ENCODE measurements at regions not wholly inside any gene's neighbourhood (a gene's known extent, or its start where the extent isn't known, plus 50 kb on each side); places are given as distances from the start of the nearest gene placed in this dataset.

GRCh38 chr13:105984236-105984635 lies 551.2 kb downstream of the EFNB2 start:
- ChIA-PET CTCF (no interaction called here), POLR2A (ENCODE audit: unreplicated experiment) (no interaction called here)
- DNase-seq, result peak; percentile 50
- intact Hi-C loops (cut with micrococcal nuclease), result no loop called here
- H2AFZ ChIP-seq (ENCODE audit: low read length), result no peak overlapping the region
- no peaks in the 10 kb centered on the region for H3K36me3 ChIP-seq (ENCODE audit: low read depth, low read length)
- no peak overlapping the region for H3K4me2 ChIP-seq (ENCODE audit: low read length)
- no peaks in the 10 kb centered on the region for H4K20me1 ChIP-seq (ENCODE audit: low read length)
- no peak overlapping the region for H3K27ac ChIP-seq (ENCODE audit: low read length)
- no peaks in the 10 kb centered on the region for H3K27me3 ChIP-seq (ENCODE audit: low read length)
- peaks cover 22% of the 10 kb centered on the region for H3K4me1 ChIP-seq (ENCODE audit: insufficient read depth, low read length)
- H3K9me2 ChIP-seq (replicated peaks; ENCODE audit: low read length), result no peaks in the 10 kb centered on the region
- H3F3A ChIP-seq (ENCODE audit: low read length, unreplicated experiment), result no peaks in the 10 kb centered on the region
- no peaks in the 10 kb centered on the region for H3K79me2 ChIP-seq (ENCODE audit: low read length)
- BruUV-seq (replicated peaks), result no TSS peak
- no peak overlapping the region for H3K4me3 ChIP-seq (ENCODE audit: low read length)
- no peak overlapping the region for H3K9ac ChIP-seq (ENCODE audit: low read length)
- no peak for TF ChIP-seq EZH2 (IDR thresholded peaks at IDR 0.05; ENCODE audit: low read length, unreplicated experiment)
- TF ChIP-seq EZH2phosphoT487 (IDR thresholded peaks at IDR 0.05; ENCODE audit: borderline replicate concordance, low read length), result no peak
- TF ChIP-seq, protein P1, sequence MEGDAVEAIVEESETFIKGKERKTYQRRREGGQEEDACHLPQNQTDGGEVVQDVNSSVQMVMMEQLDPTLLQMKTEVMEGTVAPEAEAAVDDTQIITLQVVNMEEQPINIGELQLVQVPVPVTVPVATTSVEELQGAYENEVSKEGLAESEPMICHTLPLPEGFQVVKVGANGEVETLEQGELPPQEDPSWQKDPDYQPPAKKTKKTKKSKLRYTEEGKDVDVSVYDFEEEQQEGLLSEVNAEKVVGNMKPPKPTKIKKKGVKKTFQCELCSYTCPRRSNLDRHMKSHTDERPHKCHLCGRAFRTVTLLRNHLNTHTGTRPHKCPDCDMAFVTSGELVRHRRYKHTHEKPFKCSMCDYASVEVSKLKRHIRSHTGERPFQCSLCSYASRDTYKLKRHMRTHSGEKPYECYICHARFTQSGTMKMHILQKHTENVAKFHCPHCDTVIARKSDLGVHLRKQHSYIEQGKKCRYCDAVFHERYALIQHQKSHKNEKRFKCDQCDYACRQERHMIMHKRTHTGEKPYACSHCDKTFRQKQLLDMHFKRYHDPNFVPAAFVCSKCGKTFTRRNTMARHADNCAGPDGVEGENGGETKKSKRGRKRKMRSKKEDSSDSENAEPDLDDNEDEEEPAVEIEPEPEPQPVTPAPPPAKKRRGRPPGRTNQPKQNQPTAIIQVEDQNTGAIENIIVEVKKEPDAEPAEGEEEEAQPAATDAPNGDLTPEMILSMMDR (conservative IDR thresholded peaks at IDR 0.05; ENCODE audit: low read depth, low read length), result no peak
- ATAC-seq, result no peak
- H3K9me3 ChIP-seq (ENCODE audit: low read length), result no peaks in the 10 kb centered on the region

DNA sequence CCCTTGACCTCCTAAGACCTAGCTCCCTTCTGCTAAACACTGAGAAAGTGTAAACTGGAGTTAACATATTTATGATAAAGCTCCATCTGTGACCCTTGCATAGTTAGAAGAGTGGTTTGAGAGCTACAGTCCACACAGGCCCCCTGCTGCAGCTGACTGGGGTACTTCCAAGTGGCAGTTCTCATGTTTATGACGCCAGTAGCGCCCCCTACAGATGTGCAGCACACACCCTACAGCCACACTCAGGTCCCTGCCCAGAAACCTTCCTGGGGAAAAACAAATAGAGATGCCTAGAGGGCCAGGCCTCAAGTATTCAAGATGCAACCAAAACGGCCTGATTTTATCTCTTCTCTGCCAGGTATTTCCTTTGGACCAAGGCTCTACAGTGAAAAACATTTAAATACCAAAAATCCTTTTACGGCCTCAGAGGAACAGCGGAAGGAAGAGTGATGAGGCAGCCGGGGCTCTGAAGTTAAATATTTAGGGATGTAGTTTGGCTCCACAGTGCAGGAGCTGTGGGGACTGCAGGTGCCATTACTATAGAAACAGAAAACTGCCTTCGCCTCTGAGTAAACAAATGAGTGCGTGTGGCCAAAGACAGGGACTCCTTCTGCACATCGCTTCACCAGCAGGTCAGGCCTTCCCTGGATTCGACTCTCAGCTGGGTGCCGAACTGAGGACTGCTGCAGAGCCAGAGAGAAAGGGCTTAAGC lies 553.1 kb downstream of the EFNB2 start:
- no peaks in the 10 kb centered on the region for H3F3A ChIP-seq (ENCODE audit: low read length, unreplicated experiment)
- peaks cover 31% of the 10 kb centered on the region for H3K4me1 ChIP-seq (ENCODE audit: insufficient read depth, low read length)
- no TSS peak for BruUV-seq (replicated peaks)
- no peak overlapping the region for H3K4me3 ChIP-seq (ENCODE audit: low read length)
- no peaks in the 10 kb centered on the region for H3K79me2 ChIP-seq (ENCODE audit: low read length)
- TF ChIP-seq, protein P1 (conservative IDR thresholded peaks at IDR 0.05; ENCODE audit: low read depth, low read length), result peak; percentile 20; the same call in 1 of the 2 replicates
- TF ChIP-seq EZH2phosphoT487 (IDR thresholded peaks at IDR 0.05; ENCODE audit: borderline replicate concordance, low read length), result no peak
- DNase-seq, result no peak
- H3K27ac ChIP-seq (ENCODE audit: low read length), result no peak overlapping the region
- H3K9me3 ChIP-seq (ENCODE audit: low read length), result no peaks in the 10 kb centered on the region
- intact Hi-C loops (cut with micrococcal nuclease), result no loop called here
- no peaks in the 10 kb centered on the region for H4K20me1 ChIP-seq (ENCODE audit: low read length)
- no peak overlapping the region for H2AFZ ChIP-seq (ENCODE audit: low read length)
- no peaks in the 10 kb centered on the region for H3K9me2 ChIP-seq (replicated peaks; ENCODE audit: low read length)
- CTCF ChIA-PET, result no interaction called here
- no peaks in the 10 kb centered on the region for H3K36me3 ChIP-seq (ENCODE audit: low read depth, low read length)
- no peak for ATAC-seq
- H3K4me2 ChIP-seq (ENCODE audit: low read length), result no peak overlapping the region
- H3K27me3 ChIP-seq (ENCODE audit: low read length), result no peaks in the 10 kb centered on the region
- H3K9ac ChIP-seq (ENCODE audit: low read length), result no peak overlapping the region
- POLR2A ChIA-PET (ENCODE audit: unreplicated experiment), result no interaction called here
